Tongue (tissue), 1 donor: ENCODE measurements at regions not wholly inside any gene's neighbourhood (a gene's known extent, or its start where the extent isn't known, plus 50 kb on each side); places are given as distances from the start of the nearest gene placed in this dataset.
"Not testable (repeated sequence)": the region's sequence is repeated elsewhere in the genome, so short reads cannot be mapped to it uniquely, and the experiment has no call there.

Source experiments
- DNase-seq: peaks from one replicate; pipeline ENCODE4 v3.0.0-alpha.2; 2015

DNA sequence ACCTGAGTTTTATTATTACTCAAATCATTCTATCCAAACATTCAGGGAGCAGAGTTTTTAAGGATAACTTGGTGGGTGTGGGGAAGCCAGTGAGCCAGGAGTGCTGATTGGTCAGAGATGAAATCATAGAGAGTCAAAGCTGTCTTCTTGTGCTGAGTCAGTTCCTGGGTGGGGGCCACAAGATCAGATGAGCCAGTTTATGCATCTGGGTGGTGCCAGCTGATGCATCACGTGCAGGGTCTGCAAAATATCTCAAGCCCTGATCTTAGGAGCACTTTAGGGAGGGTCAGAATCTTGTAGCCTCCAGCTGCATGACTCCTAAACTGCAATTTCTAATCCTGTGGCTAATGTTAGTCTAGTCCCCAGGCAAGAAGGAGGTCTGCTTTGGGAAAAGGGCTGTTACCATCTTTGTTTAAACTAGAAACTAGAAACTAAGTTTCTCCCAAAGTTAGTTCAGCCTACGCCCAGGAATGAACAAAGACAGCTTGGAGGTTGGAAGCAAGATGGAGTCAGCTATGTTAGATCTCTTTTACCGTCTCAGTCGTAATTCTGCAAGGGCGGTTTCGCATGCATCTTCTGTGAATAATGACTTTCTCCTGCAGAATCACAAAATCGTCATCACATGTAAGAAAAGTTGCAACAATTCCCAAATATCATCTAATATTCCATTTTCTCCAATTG is 97.5 kb downstream of the ZNF664 start:
- not testable (repeated sequence) for DNase-seq

GRCh38 chr12:124071075-124071443 is 98.0 kb downstream of the ZNF664 start:
- no peak for DNase-seq

- DNase-seq = no peak
Measured at GRCh38 chr12:124073356-124074035, 100.5 kb downstream of the ZNF664 start.

DNA sequence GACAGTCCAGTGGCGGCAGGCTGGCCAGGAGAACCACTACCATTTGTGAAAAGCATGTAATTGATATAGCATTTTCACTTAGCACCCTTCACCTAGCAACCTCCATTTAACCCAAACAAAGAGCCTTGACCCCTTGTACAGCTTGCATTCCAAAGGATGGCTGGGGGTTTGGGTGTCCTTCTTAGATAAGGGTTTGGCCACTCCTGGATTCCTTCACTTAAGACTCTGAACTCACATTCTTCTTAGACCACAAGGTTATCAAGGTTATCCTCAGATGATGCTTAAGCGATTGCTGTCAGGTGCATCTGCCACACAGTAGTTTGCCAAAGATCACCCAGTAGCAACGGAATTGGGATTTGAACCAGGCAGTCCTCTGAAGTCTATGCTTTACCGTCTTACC is 102.8 kb downstream of the ZNF664 start:
- no peak for DNase-seq

- no peak for DNase-seq
Measured at GRCh38 chr12:124077701-124078100, 104.7 kb downstream of the ZNF664 start.

GRCh38 chr12:124078800-124079199 is 105.8 kb downstream of the ZNF664 start:
- no peak for DNase-seq

GRCh38 chr12:124080649-124081048 is 107.6 kb downstream of the ZNF664 start:
- DNase-seq = no peak

DNA sequence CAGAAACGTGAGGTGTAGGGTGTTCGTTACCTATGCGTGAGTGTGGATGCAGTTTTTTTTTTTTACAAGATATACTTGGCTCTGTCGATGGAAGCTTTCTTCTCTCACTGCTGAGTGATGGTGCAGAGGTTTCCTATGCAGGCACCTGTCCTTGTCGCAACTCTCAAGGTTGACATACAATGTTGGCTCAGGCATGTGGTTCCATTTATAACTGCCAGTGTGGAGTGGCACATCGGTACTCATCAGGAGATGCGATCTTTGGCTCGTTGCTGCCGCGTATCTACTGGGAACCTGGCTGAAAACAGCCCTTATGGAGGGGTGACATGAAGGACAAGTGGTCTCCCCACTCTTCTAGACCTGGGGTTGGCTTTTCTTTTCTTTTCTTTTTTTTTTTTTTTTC is 109.0 kb downstream of the ZNF664 start:
- no peak for DNase-seq

DNA sequence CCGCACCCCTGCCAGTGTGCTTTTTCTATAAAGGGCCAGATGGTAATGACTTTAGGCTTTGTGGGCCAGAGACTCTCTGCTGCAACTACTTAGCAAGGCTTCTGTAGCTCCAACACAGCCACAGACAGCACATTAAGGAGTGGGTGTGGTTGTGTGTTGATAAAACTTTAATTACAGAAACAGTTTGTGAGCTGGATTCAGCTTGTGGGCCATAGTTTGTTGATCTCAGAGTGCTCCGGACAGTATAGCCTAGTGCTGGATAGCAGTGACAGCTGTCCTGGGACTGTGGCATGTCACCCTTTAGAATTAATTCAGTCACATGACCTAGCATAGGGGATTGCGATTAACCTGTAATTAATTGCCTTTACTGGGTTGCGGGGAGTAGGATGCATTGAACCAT is 109.7 kb downstream of the ZNF664 start:
- no peak for DNase-seq

DNA sequence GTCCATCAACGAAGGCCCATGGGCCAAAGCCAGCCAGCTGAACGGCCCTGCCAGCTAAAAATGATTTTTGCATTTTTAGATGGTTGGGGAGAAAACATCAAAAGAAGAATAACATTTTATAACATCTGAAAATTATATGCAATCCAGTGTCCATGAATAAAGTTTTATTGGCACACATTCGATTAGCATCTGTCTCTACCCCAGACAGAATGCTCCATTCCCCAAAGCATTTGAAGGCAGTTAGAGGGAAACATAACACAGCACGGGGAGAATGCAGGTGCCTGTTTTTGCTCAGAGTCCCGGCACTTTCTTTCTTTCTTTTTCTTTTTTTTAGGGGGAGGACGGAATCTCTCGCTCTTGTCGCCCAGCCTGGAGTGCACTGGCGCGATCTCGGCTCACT is 110.7 kb downstream of the ZNF664 start:
- DNase-seq = no peak

GRCh38 chr12:124085419-124086296 is 112.6 kb downstream of the ZNF664 start:
- DNase-seq = no peak

- no peak for DNase-seq
Measured at GRCh38 chr12:124086299-124086898, 113.4 kb downstream of the ZNF664 start.

DNA sequence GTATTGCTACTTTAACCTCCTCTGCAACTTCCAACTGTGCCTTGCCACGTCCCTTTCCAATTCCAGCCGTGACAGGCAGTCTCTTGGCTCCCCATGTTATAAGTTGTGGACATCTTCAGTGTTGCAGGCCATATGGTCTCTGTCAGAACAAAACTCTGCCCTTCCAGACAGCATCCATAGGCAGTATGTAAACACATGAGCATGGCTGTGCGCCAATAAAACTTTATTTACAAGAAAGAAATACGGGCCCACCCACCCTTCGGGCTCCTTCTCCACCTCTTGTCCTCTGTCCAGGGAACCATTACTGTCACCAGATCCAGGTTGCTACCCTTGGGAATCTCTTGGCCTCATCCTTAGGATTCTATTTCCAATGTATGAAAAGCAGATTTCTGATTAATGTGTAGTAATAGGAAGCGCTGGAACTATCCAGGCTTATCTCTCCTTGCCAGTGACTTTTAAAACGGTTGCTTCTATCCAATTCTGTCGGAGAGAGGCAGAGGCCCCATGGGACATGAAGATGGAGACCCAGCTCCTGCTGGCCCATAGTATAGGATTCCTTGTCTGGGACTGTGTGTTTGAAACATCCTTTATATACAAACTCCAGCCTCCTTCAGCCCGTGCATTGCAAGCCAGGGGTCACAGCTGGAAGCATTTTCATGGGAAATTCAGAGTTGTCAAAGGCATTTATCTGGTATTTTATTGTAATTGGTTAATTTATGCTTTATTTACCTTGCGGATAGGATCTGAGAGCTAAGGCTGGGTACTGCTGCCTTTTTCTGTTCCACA is 114.4 kb downstream of the ZNF664 start:
- DNase-seq = peak; percentile 89

DNA sequence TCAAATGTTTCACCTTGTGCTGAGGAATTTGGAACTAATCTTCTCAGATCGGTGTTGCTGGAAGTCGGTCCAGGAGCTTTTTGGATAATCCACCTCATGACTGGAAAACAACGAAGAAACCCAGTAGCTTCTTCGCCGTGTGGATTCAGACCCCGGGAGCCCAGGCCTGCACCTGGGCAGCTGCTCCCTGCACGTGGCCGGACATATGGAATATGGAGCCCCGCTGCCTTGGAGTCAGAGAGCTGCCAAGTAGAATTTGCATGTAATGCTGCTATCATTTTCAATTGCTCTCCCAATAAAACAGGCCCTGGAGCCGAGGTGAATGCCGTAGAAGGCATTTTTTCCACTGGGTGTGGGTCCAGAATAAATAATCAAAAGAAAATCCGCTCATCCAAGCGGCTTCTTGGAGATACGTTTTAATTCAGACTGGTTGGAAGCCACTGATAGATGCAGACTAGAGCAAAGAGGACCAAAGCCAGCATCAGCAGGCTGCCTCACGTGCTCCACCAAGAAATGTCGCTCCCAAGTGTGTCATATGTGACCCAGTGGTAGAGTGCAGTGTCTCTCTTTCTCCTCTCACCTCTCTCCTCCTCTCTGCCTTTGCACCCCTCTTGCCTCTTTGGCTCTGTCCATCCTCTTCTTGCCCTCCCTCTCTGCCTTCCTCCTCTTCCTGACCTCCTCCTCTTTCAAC is 115.3 kb downstream of the ZNF664 start:
- DNase-seq = peak; percentile 75

GRCh38 chr12:124089181-124089914 is 116.3 kb downstream of the ZNF664 start:
- DNase-seq = not testable (repeated sequence)

DNA sequence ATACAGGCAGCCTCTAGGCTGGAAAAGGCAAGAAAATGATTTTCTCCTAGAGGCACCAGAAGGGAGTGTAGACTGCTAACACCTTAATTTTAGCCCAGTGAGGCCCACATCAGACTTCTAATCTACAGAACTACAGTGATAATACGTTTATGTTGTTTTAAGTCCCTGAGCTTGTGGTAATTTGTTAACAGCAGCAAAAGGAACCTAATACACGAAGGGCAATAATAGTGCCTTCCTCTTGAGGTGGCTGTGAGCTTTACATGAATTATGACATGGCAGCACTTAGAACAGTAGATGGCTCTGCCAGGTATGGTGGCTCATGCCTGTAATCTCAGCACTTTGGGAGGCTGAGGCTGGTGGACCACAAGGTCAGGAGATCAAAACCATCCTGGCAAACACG is 118.8 kb downstream of the ZNF664 start:
- DNase-seq = no peak

DNA sequence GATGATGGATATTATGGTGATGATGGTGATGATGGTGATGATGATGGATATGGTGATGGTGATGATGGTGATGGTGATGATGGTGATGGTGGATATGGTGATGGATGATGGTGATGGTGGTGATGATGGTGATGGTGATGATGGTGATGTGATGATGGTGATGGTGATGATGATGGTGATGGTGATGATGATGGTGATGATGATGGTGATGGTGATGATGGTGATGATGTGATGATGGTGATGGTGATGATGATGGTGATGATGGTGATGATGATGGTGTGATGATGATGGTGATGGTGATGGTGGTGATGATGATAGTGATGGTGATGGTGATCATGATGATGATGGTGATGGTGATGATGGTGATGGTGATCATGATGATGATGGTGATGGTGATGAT is 119.5 kb downstream of the ZNF664 start:
- not testable (repeated sequence) for DNase-seq

DNA sequence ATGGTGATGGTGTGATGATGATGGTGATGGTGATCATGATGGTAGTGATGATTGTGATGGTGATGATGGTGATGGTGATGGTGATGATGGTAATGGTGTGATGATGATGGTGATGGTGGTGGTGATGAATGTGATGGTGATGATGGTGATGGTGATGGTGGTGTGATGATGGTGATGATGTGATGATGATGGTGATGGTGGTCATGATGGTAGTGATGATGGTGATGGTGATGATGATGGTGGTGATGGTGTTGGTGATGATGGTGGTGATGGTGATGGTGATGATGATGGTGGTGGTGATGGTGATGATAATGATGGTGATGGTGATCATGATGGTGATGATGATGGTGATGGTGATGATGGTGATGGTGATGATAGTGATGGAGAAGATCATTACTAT is 120.3 kb downstream of the ZNF664 start:
- DNase-seq = no peak

DNA sequence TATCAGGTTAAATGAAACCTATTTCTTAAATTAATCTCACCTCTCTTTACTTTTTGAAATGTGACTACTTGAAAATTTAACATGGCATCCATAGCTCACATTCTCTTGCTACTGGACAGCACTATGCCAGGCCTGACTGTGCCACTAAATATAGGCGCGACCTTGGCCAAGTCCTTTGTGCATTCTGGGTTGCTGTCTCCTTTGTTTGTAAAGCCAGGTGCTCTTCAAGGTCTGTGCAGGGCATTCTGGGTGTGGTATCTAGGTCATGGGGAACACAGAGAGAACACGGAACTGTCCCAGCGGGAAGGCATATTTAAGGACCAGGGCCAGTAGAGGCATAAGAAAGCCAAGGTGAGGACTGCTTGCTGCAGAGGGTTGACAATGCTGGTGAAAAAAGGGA is 121.2 kb downstream of the ZNF664 start:
- no peak for DNase-seq

DNA sequence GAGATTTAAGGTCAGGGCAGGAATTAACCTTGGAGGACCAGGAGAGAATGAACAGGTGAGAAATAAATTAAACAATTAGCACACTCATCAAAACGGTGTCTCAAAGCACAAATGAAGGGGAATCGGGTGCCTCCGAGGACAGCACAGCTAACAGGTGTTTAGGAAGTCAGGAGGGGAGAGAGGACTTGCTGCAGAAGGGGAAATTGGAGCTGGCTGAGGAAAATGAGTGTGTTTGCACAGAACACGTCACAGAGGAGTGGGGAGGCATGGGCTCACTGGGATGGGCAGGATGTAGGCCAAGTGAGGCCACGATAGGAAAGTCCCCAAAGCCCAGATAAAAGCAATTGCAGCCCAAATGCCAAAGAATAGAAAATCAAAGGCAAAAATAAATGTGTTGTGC is 121.7 kb downstream of the ZNF664 start:
- DNase-seq = peak; percentile 57

DNA sequence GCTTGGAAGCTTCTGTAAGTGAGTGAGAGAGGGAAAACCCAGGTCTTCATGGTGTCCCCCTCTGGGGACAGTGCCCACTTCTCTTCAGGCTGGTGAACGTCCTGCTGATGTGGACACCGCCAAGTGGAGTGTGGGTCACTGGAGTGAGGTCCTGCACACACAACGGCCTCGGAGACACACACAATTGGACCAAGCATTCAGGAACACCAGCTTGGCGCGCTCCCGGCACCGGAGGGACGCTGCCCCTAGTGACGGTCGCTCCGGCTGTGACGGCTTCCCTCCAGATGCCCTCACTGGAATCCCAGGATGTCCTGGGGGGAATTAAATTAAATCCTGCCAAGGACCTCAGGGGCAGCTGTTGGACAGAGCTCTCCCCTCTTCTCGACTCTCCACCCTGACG is 123.1 kb downstream of the ZNF664 start:
- no peak for DNase-seq
